B cell (primary cell): ENCODE measurements at regions not wholly inside any gene's neighbourhood (a gene's known extent, or its start where the extent isn't known, plus 50 kb on each side); places are given as distances from the start of the nearest gene placed in this dataset.

Source experiments
- EZH2 ChIP-seq: IDR thresholded peaks from 2 replicates; pipeline ENCODE4 v1.6.1; 2012; ENCODE audit warnings: borderline replicate concordance, low read depth, mild to moderate bottlenecking, moderate library complexity, low read length; ENCODE audit not compliant: insufficient read depth, poor library complexity, severe bottlenecking
- TF ChIP-seq, protein P1 (sequence below): fragments of 200-600 bp; IDR thresholded peaks from one replicate; pipeline ENCODE4 v1.8.0; 2022; ENCODE audit warnings: antibody characterized with exemption, mild to moderate bottlenecking

GRCh38 chr20:57891014-57891413, 181.2 kb upstream of the PMEPA1 start:
- TF ChIP-seq, protein P1, sequence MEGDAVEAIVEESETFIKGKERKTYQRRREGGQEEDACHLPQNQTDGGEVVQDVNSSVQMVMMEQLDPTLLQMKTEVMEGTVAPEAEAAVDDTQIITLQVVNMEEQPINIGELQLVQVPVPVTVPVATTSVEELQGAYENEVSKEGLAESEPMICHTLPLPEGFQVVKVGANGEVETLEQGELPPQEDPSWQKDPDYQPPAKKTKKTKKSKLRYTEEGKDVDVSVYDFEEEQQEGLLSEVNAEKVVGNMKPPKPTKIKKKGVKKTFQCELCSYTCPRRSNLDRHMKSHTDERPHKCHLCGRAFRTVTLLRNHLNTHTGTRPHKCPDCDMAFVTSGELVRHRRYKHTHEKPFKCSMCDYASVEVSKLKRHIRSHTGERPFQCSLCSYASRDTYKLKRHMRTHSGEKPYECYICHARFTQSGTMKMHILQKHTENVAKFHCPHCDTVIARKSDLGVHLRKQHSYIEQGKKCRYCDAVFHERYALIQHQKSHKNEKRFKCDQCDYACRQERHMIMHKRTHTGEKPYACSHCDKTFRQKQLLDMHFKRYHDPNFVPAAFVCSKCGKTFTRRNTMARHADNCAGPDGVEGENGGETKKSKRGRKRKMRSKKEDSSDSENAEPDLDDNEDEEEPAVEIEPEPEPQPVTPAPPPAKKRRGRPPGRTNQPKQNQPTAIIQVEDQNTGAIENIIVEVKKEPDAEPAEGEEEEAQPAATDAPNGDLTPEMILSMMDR, result no peak
- TF ChIP-seq EZH2, result no peak
